Stimulated activated CD4-positive, alpha-beta T cell treated with anti-CD3 and anti-CD28 coated beads, Interleukin-4, amount 100 ng/mL, for 4 hours (primary cell): ENCODE measurements at regions not wholly inside any gene's neighbourhood (a gene's known extent, or its start where the extent isn't known, plus 50 kb on each side); places are given as distances from the start of the nearest gene placed in this dataset.

Experiments used
- DNase-seq, 2 experiments: peaks; one replicate each; pipeline ENCODE4 v3.0.0-alpha.2; 2020

GRCh38 chr14:85390236-85390635, 139.7 kb upstream of the FLRT2 start:
- no peak for DNase-seq

GRCh38 chr14:85391455-85391854, 138.5 kb upstream of the FLRT2 start:
- no peak for DNase-seq

DNA sequence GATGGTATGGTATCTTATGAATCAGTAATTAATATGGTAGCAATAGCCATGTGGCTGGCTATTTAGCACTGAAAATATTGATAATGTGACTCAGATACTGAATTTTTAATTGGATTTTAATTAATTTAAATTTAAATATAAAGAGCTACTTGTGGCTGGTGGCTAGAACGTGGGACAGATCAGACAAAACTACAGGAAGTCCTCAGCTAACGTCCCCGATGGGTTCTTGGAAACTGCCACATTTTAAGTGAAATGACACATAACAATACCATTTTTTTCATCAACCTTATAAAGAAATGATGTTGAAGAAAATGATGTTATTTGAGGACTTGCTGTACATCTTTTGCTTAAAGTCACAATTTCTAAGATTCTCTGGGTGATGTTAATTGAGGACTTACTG, 138.1 kb upstream of the FLRT2 start:
- no peak for DNase-seq

DNA sequence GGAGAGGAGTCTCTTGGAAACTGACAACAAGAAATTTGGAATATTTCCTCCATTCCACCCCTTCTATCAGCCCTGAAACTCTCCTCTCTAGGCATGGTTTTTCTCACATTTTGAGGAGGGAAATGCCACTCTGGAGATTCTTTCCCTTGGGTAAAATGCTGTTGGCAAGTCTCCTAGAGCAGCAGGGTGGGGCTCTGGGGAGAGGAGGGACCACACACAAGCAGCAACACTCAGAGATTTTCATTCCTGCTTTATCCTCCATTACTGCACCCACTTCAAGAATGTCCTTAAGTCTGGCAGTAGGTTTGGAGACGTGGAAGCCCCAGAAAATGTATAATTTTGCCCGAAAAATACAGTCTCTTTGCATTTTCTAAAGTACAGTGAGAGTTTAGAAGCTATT, 130.8 kb upstream of the FLRT2 start:
- DNase-seq: no peak

DNA sequence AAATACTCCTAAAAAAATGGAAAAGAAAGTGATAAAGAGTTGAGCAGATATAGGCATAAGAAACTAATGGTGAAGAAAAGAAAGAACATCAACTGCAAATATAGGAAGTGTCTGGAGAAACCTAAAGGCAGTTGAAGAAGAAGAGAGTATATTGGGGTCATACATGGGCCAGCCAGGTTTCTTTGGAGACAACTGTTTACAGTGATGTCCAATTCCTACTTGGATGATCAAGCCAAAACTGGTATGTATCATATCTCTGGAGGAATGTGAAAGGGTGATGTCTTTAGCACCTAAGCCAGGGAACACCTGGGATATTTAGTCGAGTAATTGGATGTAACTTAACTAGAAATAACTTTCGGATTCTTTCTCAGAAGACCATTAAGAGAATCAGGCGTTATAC, 129.3 kb upstream of the FLRT2 start:
- no peak for DNase-seq

DNA sequence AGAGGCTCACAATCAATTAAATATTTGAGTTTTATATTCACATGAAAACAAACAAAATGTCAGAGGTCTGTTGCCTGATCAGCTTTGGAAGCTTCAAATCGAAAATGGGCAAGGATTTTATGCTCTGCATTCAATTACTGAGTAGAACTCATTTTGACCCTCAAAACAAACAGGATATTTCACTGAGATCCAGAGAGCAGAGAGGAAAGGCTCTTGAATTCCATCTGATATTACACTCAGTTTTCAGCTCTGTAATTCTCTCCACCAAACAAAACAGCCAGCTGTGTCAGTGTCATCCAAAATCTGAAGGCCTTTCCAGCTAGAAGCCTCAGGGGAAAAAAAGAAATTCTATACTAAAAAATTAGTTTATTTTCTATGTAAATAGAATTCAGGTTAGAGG, 128.6 kb upstream of the FLRT2 start:
- no peak for DNase-seq

DNA sequence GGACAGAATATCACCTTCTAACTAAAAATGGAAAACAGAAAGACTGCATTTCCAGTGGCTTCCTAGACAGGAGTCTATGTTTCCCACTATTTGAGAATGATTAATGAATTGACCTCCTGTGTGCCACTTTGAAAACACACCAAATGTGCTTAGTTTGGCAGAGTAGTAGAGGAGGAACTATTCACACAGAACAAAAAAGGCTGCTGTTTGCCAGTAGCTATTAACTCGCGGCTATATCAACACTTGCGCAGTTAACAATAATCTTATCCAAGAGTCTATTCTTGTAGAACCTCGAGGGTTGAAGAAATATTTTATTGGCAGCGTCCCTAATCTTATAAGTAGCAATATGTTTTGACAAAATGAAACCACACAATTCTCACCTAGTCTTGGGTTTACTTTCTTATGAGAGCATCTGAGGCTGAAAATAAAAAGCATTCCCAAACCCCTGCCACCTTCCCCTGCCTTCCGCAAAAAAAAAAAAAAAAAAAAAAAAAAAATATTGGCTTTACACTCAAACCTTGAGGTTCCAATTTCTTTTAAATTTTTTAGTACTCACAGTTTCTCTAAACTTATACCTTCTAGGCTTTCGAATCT, 127.3 kb upstream of the FLRT2 start:
- no peak for DNase-seq

DNA sequence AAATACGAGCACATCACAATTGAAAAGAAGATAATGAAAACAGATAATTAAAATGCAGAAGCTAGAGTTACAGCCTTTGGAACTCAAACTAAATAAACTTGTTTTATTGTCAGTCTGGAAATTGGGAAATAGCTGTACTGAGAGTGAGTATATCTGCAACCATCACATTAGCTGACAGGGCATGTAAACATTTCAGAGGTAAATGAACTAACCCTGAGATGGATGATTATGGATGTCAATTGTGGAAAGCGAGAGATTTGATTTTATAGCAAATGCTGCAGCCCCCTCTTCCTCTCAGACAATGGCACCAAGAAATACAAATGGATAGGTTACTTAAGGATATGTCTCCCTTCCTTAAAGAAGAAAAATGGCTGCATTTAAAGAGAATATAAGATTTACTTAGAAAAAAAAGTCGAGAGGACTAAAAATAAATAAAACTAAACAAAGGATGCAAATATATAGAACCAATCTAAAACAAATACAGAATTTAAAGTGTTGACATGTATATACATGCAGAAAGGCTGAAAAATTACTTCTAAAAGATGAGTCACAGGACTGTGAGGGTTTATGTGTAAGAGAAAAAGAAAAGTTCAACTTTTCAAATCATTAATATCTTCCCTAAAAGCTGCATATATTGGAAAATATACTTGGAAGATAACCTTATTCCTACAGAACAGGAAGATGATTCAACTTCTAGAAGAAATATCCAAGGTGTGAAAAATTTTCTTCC, 120.3 kb upstream of the FLRT2 start:
- no peak for DNase-seq

DNA sequence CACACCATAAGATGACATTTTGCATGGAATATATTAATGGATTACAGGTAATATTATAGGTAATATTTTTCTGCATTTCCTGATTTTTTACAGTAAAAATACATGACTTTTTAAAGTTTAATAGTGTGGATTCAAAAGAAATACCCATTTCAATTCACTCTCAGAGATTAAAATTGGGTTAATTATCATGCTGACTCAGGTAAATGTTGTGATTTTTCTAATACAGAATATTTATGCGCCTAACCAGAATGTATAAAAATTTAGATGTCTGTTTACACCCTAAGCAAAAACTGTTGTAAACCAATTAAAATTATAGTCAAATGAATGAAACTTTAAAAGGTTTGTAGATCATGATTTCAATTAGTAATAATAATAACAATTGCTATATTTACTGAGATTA, 117.2 kb upstream of the FLRT2 start:
- no peak for DNase-seq

GRCh38 chr14:85413836-85414526, 116.0 kb upstream of the FLRT2 start:
- no peak for DNase-seq

- no peak for DNase-seq
These were observed 114.8 kb upstream of the FLRT2 start for GRCh38 chr14:85415015-85415712.

DNA sequence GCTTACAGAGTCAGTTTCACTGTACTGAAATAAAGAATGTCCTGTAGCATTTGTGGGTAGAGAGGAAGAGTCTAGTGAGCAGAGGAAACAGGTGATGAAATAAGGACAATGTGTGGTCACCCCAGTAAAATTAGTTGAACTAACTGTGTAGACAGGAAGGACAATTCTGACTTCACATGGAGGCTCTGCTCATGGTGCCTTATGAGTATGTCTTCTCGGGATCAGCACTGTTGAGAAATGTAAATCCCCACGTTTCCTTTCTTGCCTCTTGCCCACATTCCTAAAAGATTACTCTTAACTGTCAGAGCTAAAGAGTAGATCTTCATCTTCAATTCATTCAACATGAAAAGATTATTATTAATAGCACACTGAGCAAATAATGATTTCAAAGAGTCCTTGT, 113.2 kb upstream of the FLRT2 start:
- no peak for DNase-seq

GRCh38 chr14:85417396-85417795, 112.5 kb upstream of the FLRT2 start:
- DNase-seq: no peak

DNA sequence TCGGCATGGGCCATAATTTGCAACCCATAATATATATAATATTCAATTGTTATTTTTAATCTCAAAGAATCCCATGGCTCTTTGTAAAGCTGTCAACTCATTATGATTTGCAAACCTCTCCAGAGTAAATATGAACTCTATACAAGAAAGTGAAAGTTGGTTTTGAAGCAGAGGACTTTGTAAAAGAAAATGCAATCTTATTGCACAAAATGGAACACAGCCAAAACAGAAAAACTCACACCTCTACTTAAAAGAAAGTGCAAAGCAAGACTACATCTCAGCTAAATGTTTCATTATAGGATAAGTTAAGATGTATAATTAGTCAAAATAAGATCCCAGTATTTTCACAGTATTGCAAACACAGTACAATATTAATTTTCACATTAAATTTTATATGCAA, 111.2 kb upstream of the FLRT2 start:
- DNase-seq: no peak

DNA sequence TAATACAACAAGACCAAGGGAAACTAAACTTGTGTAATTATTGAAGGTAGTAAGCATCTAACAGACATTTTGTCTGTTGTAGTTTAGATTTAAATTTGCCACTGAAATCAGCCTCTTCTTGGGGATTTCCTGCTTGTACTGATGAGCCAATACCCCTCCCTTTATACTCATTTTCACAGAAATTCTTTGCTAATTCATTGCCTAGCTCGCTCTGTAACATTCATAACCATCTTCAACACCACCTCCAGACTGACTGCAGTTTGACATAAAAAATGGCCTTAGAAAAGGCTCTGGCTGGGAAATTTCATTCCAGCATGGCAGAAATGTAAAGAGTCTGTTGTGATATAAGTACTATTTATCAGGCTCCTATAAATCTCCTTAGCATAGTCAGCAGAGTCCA, 109.7 kb upstream of the FLRT2 start:
- DNase-seq: no peak

DNA sequence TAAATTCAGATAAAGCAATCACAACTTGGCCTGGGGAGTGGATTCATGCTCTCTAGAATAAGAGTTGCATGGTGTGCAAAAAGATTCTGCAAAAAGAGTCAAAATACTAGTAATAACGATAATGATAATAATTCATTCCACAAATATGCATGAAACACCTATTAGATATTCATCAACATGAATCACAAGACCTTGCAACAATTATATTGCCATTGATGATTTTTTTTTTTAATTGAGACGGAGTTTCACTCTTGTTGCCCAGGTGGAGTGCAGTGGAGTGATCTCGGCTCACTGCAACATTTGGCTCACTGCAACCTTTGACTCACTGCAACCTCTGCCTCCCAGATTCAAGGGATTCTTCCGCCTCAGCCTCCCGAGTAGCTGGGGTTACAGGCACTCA, 109.2 kb upstream of the FLRT2 start:
- no peak for DNase-seq

- no peak for DNase-seq
These were observed 108.6 kb upstream of the FLRT2 start for GRCh38 chr14:85421186-85421877.

- no peak for DNase-seq
These were observed 106.1 kb upstream of the FLRT2 start for GRCh38 chr14:85423889-85424288.

DNA sequence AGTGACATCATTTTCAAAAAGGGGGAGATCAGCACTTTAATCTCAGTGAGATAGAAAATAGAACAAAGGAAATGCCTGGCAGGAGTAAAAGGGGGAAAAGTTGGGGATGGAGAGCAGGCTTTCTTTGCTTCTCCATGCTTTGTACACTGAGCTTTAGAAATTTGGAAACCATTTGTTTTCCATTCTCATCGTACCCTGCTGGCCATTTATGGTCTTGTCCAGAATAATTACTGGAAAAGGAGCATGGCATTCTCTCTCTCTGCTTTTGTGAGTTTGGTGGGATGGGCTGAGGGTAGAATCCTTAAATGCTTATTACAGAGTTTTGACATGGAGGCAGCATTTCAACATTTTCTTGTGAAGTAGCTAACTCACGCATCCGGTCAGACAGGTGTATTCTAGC, 104.4 kb upstream of the FLRT2 start:
- no peak for DNase-seq

DNA sequence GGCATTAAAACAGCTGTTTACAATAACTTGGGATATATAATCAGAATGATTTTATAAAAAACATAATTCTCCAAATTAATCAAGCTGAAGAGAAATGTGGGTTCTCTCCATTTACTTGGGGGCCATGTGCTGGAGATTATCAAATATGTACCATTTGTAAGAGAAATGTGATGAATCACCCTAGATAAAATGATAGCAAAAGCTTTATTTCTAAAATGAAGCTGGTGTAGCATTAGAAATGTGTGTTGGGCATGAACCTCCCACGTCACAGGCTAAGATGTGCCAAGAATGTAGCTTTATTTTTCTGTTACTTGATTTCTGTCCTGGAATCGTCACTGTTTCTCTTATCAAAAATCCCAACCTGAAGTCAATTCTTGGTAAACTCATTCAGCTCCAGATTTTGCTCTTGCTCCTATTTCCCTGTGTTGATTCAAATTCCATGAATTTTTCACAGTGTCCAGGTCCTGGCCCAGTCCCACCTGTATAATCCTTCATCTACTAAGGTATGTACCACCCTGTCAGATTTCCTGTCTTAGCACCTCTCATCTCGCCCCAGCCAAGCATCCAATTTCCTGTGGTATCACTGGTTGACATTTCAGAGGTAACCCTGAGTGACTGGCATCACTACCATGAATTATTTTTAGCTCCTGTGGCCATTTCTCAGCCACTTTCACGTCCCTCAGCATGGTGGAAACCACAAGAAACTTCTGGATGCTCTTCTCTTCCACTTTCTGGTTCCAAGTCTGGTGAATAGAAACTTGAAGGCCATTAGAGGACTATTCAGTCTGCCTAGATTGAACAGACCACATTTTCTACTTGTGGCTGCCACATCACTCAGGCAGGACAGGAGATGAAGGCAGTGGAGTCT, 103.6 kb upstream of the FLRT2 start:
- no peak for DNase-seq

- no peak for DNase-seq
These were observed 101.0 kb upstream of the FLRT2 start for GRCh38 chr14:85428926-85429325.

DNA sequence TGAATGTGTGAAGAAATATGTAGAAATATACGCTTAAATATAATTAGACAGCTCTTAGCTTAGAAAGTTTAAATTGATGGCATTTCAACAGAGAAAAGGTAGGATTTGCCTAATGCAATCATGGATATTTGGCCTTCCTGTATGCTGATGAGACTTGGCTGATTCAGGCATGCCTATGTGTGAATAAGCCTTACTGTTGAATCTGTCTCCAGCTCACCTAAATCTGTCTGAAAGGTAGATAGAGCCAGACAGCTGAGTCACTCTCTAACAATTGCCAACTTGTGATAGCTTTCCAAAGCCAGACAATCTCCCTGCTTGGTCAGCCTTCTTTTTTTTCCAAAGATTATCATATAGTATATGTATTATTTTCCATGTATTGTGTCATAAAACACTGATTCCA, 92.8 kb upstream of the FLRT2 start:
- no peak for DNase-seq
